Suprapubic skin (tissue), 4 donors: ENCODE measurements at regions not wholly inside any gene's neighbourhood (a gene's known extent, or its start where the extent isn't known, plus 50 kb on each side); places are given as distances from the start of the nearest gene placed in this dataset.

Experiments used
- POLR2A ChIP-seq, 2 donors: fragments of 450-650 bp; IDR thresholded peaks; one replicate each; pipeline ENCODE4 v1.6.1; 2017; ENCODE audit warnings: antibody characterized with exemption in 2 of 2, mild to moderate bottlenecking in 2 of 2, moderate library complexity in 2 of 2
- POLR2AphosphoS5 ChIP-seq, 3 donors: sonication (generic); formaldehyde crosslinking; IDR thresholded peaks; one replicate each; pipeline ENCODE4 v1.6.1; 2017; ENCODE audit warnings: antibody characterized with exemption in 3 of 3
- TF ChIP-seq, protein P1 (sequence below), 2 donors: fragments of 200-600 bp in 1 of 2; fragments of 450-650 bp in 1 of 2; sonication (generic) in 1 of 2; IDR thresholded peaks; one replicate each; pipeline ENCODE4 v1.5.1; 2016 to 2019; ENCODE audit warnings: antibody characterized with exemption in 2 of 2, mild to moderate bottlenecking in 1 of 2, moderate library complexity in 1 of 2

DNA sequence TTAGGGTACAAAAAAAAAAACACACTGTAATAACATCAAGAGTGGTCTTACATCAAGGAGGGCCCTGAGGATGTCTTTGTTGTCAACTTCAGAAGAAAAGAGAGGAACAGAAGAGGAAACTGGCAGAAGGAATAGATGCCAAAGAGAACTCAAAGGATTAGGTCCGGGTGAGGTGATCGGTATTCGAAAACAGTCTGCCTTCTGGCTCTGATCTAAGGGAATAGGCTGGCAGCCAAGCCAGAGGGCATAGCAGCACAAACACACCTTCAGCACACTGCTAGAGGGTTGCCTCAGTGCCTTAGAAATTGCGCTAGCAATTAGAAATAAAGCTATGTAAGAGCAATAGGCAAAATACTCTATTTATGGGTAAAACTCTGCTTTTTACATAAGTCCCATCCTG is 91.4 kb upstream of the TTC29 start:
- TF ChIP-seq POLR2AphosphoS5 (IDR thresholded peaks at IDR 0.05): no peak
- TF ChIP-seq, protein P1, sequence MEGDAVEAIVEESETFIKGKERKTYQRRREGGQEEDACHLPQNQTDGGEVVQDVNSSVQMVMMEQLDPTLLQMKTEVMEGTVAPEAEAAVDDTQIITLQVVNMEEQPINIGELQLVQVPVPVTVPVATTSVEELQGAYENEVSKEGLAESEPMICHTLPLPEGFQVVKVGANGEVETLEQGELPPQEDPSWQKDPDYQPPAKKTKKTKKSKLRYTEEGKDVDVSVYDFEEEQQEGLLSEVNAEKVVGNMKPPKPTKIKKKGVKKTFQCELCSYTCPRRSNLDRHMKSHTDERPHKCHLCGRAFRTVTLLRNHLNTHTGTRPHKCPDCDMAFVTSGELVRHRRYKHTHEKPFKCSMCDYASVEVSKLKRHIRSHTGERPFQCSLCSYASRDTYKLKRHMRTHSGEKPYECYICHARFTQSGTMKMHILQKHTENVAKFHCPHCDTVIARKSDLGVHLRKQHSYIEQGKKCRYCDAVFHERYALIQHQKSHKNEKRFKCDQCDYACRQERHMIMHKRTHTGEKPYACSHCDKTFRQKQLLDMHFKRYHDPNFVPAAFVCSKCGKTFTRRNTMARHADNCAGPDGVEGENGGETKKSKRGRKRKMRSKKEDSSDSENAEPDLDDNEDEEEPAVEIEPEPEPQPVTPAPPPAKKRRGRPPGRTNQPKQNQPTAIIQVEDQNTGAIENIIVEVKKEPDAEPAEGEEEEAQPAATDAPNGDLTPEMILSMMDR (IDR thresholded peaks at IDR 0.05): no peak
- TF ChIP-seq POLR2A (IDR thresholded peaks at IDR 0.05): no peak
